BJ (cell line): ENCODE measurements at regions not wholly inside any gene's neighbourhood (a gene's known extent, or its start where the extent isn't known, plus 50 kb on each side); places are given as distances from the start of the nearest gene placed in this dataset.
A peak's percentile ranks its signal among the peaks of the same experiment; 100 is the strongest.

Experiments
- CTCF ChIA-PET: fragments of 350-600 bp; formaldehyde crosslinking; extraction: SDS; loops from one replicate; lab custom pipeline; 2021; ENCODE audit warnings: antibody characterized with exemption, inconsistent platforms; lab: Yijun Ruan, JAX
- POLR2A ChIA-PET: fragments of 300-600 bp; sonication (Branson Sonifier 250); formaldehyde crosslinking; extraction: SDS; loops from one replicate; lab custom pipeline; 2021; ENCODE audit warnings: antibody characterized with exemption; lab: Charles Lee
- DNase-seq: peaks from one replicate; pipeline ENCODE4 v3.0.0-alpha.2; 2011; ENCODE audit warnings: low read depth
- H3K27me3 ChIP-seq: 2 replicates; pipeline ENCODE4 v1.6.0; 2011; ENCODE audit warnings: low read length; ENCODE audit not compliant: control insufficient read depth, insufficient read depth
- H3K36me3 ChIP-seq: 2 replicates; pipeline ENCODE4 v1.5.1; 2011; ENCODE audit warnings: low read length; ENCODE audit not compliant: control insufficient read depth, insufficient read depth
- H3K4me3 ChIP-seq: 2 replicates; pipeline ENCODE4 v1.5.1; 2011; ENCODE audit warnings: low read depth, mild to moderate bottlenecking, control low read depth, low read length
- CTCF ChIP-seq: IDR thresholded peaks from 2 replicates; pipeline ENCODE4 v1.5.1; 2011; ENCODE audit warnings: low read depth, mild to moderate bottlenecking, control low read depth, inconsistent platforms, low read length, moderate library complexity; ENCODE audit not compliant: insufficient read depth

- TF ChIP-seq CTCF: no peak
- POLR2A ChIA-PET: interaction anchor here (0.8 kb wide), 1 partner anchor 323 kb away, joined by 3 read pairs; no protein-coding TSS in a partner anchor
- H3K4me3 ChIP-seq: no peak overlapping the region
- CTCF ChIA-PET: interaction anchor here (1.2 to 1.9 kb wide), 2 partner anchors 13 to 46 kb away, joined by 3 to 7 read pairs; no protein-coding TSS in a partner anchor
- no peak for DNase-seq
- H3K27me3 ChIP-seq: no peaks in the 10 kb centered on the region
- no peaks in the 10 kb centered on the region for H3K36me3 ChIP-seq
Measured at GRCh38 chr12:78457938-78458337, 406.6 kb upstream of the SYT1 start.

GRCh38 chr12:78470354-78471195 lies 394.0 kb upstream of the SYT1 start:
- ChIA-PET POLR2A (no interaction called here), CTCF (interaction anchor here (0.7 to 2.4 kb wide), 18 partner anchors 9 to 903 kb away, joined by 3 to 9 read pairs (median 3); no protein-coding TSS in a partner anchor)
- H3K4me3 ChIP-seq: no peak overlapping the region
- TF ChIP-seq CTCF: peak; percentile 67
- H3K36me3 ChIP-seq: no peaks in the 10 kb centered on the region
- no peaks in the 10 kb centered on the region for H3K27me3 ChIP-seq
- no peak for DNase-seq

GRCh38 chr12:78473136-78473535 lies 391.4 kb upstream of the SYT1 start:
- no peaks in the 10 kb centered on the region for H3K27me3 ChIP-seq
- CTCF ChIA-PET: no interaction called here
- H3K36me3 ChIP-seq: no peaks in the 10 kb centered on the region
- POLR2A ChIA-PET: no interaction called here
- DNase-seq: no peak
- H3K4me3 ChIP-seq: no peak overlapping the region
- TF ChIP-seq CTCF: no peak

- no peak overlapping the region for H3K4me3 ChIP-seq
- H3K36me3 ChIP-seq: no peaks in the 10 kb centered on the region
- ChIA-PET CTCF (no interaction called here), POLR2A (no interaction called here)
- no peak for DNase-seq
- TF ChIP-seq CTCF: no peak
- H3K27me3 ChIP-seq: no peaks in the 10 kb centered on the region
Measured at GRCh38 chr12:78473561-78473960, 391.0 kb upstream of the SYT1 start.

- H3K4me3 ChIP-seq: no peak overlapping the region
- TF ChIP-seq CTCF: no peak
- ChIA-PET POLR2A (no interaction called here), CTCF (interaction anchor here (0.7 to 1.8 kb wide), 3 partner anchors 13 to 691 kb away, joined by 3 to 7 read pairs (median 3); no protein-coding TSS in a partner anchor)
- DNase-seq: no peak
- no peaks in the 10 kb centered on the region for H3K27me3 ChIP-seq
- H3K36me3 ChIP-seq: no peaks in the 10 kb centered on the region
Measured at GRCh38 chr12:78483767-78484315, 380.7 kb upstream of the SYT1 start.
